Ishikawa (cell line): ENCODE measurements at regions not wholly inside any gene's neighbourhood (a gene's known extent, or its start where the extent isn't known, plus 50 kb on each side); places are given as distances from the start of the nearest gene placed in this dataset.

Experiments
- CEBPB ChIP-seq: IDR thresholded peaks from 2 replicates; pipeline ENCODE4 v1.6.1; 2012
- EGR1 ChIP-seq: IDR thresholded peaks from 2 replicates; pipeline ENCODE4 v1.6.1; 2012
- EP300 ChIP-seq: IDR thresholded peaks from 2 replicates; pipeline ENCODE4 v1.6.1; 2012; ENCODE audit warnings: borderline replicate concordance
- MAX ChIP-seq: IDR thresholded peaks from 2 replicates; pipeline ENCODE4 v1.6.1; 2012
- REST ChIP-seq: IDR thresholded peaks from 2 replicates; pipeline ENCODE4 v1.6.1; 2012; ENCODE audit warnings: low read depth, mild to moderate bottlenecking
- TAF1 ChIP-seq: IDR thresholded peaks from 2 replicates; pipeline ENCODE4 v1.6.1; 2012; ENCODE audit warnings: low read depth, mild to moderate bottlenecking
- TCF12 ChIP-seq: IDR thresholded peaks from 2 replicates; pipeline ENCODE4 v1.6.1; 2012; ENCODE audit warnings: low read depth
- TEAD4 ChIP-seq: IDR thresholded peaks from 2 replicates; pipeline ENCODE4 v1.6.1; 2012
- YY1 ChIP-seq: IDR thresholded peaks from 2 replicates; pipeline ENCODE4 v1.6.1; 2012; ENCODE audit warnings: low read depth
- ZBTB7A ChIP-seq: IDR thresholded peaks from 2 replicates; pipeline ENCODE4 v1.6.1; 2012; ENCODE audit warnings: low read depth

- TF ChIP-seq TCF12 = no peak
- TF ChIP-seq EP300 = no peak
- TF ChIP-seq YY1 = no peak
- TF ChIP-seq TAF1 = no peak
- no peak for TF ChIP-seq REST
- no peak for TF ChIP-seq MAX
- no peak for TF ChIP-seq ZBTB7A
- TF ChIP-seq CEBPB = no peak
- TF ChIP-seq TEAD4 = no peak
- no peak for TF ChIP-seq EGR1
These were observed 94.8 kb upstream of the SSTR4 start for GRCh38 chr20:22940350-22940749.
